Natural killer cell (primary cell): ENCODE measurements at regions not wholly inside any gene's neighbourhood (a gene's known extent, or its start where the extent isn't known, plus 50 kb on each side); places are given as distances from the start of the nearest gene placed in this dataset.

Source experiments
- ATAC-seq, 3 donors: fragments of 150-1000 bp in 2 of 3; fragments of 200-7000 bp in 1 of 3; cut with Tn5 transposase; 1 replicate in 1 of 3; 2 replicates in 2 of 3; pipeline ENCODE4 v1.10.0; 2021; ENCODE audit warnings: mild to moderate bottlenecking in 2 of 3, moderate library complexity in 2 of 3
- DNase-seq, 2 donors: peaks; one replicate each; pipeline versions ENCODE4 v3.0.0 to v3.0.0-alpha.2; 2013 to 2021; ENCODE audit warnings: mixed read lengths in 1 of 2
- H3K27ac ChIP-seq: one replicate; pipeline ENCODE4 v1.5.1; 2013; ENCODE audit warnings: mild to moderate bottlenecking, low read length
- H3K27me3 ChIP-seq: one replicate; pipeline ENCODE4 v1.6.1; 2013; ENCODE audit warnings: low read length; ENCODE audit not compliant: control insufficient read depth, insufficient read depth
- H3K36me3 ChIP-seq: one replicate; pipeline ENCODE4 v1.6.1; 2013; ENCODE audit warnings: low read length; ENCODE audit not compliant: control insufficient read depth, insufficient read depth
- H3K4me1 ChIP-seq: one replicate; pipeline ENCODE4 v1.6.1; 2013; ENCODE audit warnings: low read length; ENCODE audit not compliant: control insufficient read depth, insufficient read depth
- H3K4me3 ChIP-seq: one replicate; pipeline ENCODE4 v1.5.1; 2013; ENCODE audit warnings: low read length
- H3K9me3 ChIP-seq: one replicate; pipeline ENCODE4 v1.6.1; 2013; ENCODE audit warnings: low read length; ENCODE audit not compliant: control insufficient read depth, insufficient read depth
- H3K27ac Mint-ChIP-seq, 2 donors: one replicate each; pipeline ENCODE4 v1.8.0; 2022; ENCODE audit warnings: mild to moderate bottlenecking in 2 of 2, mixed read lengths in 2 of 2, moderate library complexity in 1 of 2
- H3K27me3 Mint-ChIP-seq, 2 donors: one replicate each; pipeline ENCODE4 v1.8.0; 2022; ENCODE audit warnings: low read depth in 2 of 2, mixed read lengths in 2 of 2
- H3K36me3 Mint-ChIP-seq: one replicate; pipeline ENCODE4 v1.8.0; 2022; ENCODE audit warnings: mixed read lengths
- H3K4me1 Mint-ChIP-seq, 2 donors: one replicate each; pipeline ENCODE4 v1.8.0; 2022; ENCODE audit warnings: mixed read lengths in 2 of 2
- H3K4me3 Mint-ChIP-seq: one replicate; pipeline ENCODE4 v1.8.0; 2022; ENCODE audit warnings: mild to moderate bottlenecking, moderate library complexity, mixed read lengths
- H3K9me3 Mint-ChIP-seq, 2 donors: one replicate each; pipeline ENCODE4 v1.8.0; 2022; ENCODE audit warnings: mixed read lengths in 2 of 2
- CTCF ChIP-seq: fragments of 200-600 bp; IDR thresholded peaks from one replicate; pipeline ENCODE4 v1.8.0; 2022; ENCODE audit warnings: antibody characterized with exemption
- WGBS: methylation state at CpG from one replicate; pipeline ENCODE4 v1.1.7; 2013; ENCODE audit warnings: missing lambda C conversion rate; ENCODE audit not compliant: insufficient coverage; 5-methylcytosine and 5-hydroxymethylcytosine counted together
- intact Hi-C: fragments of 100-400 bp; cut with micrococcal nuclease; formaldehyde crosslinking; loops from one replicate; pipeline ENCODE4 v1.14.2; 2022

GRCh38 chr2:217398101-217398500, 538.2 kb upstream of the TNP1 start:
- no peaks in the 10 kb centered on the region for H3K36me3 ChIP-seq
- Mint-ChIP-seq H3K9me3 (peaks cover 0 to 1% of the 10 kb centered on the region in 2 donors), H3K4me1 (peaks cover 9 to 10% of the 10 kb centered on the region in 2 donors), H3K27ac (peak overlapping the region in 1 of 2 donors; percentile 77), H3K4me3 (no peak overlapping the region), H3K27me3 (peaks cover 0 to 2% of the 10 kb centered on the region in 2 donors), H3K36me3 (no peaks in the 10 kb centered on the region)
- no peak for TF ChIP-seq CTCF
- intact Hi-C loops: no loop called here
- H3K27me3 ChIP-seq: no peaks in the 10 kb centered on the region
- no peak for DNase-seq
- no peak overlapping the region for H3K27ac ChIP-seq
- H3K4me1 ChIP-seq: peaks cover 7% of the 10 kb centered on the region
- H3K4me3 ChIP-seq: no peak overlapping the region
- WGBS: 97% methylated on average over 7 of the region's 7 CpGs
- H3K9me3 ChIP-seq: no peaks in the 10 kb centered on the region
- ATAC-seq: no peak

- intact Hi-C loops: no loop called here
- H3K9me3 ChIP-seq: peaks cover 1% of the 10 kb centered on the region
- no peaks in the 10 kb centered on the region for H3K36me3 Mint-ChIP-seq
- peaks cover 7% of the 10 kb centered on the region for H3K4me1 ChIP-seq
- peaks cover 9 to 10% of the 10 kb centered on the region in 2 donors for H3K4me1 Mint-ChIP-seq
- no peaks in the 10 kb centered on the region for H3K36me3 ChIP-seq
- DNase-seq (no peak), ATAC-seq (no peak)
- H3K27me3 Mint-ChIP-seq: peaks cover 0 to 4% of the 10 kb centered on the region in 2 donors
- no peak overlapping the region for H3K4me3 ChIP-seq
- WGBS: 75% methylated on average over 2 of the region's 2 CpGs
- H3K27me3 ChIP-seq: no peaks in the 10 kb centered on the region
- H3K9me3 Mint-ChIP-seq: peaks cover 0 to 3% of the 10 kb centered on the region in 2 donors
- no peak overlapping the region for H3K27ac ChIP-seq
- H3K4me3 Mint-ChIP-seq: no peak overlapping the region
- TF ChIP-seq CTCF: no peak
- H3K27ac Mint-ChIP-seq: no peak overlapping the region
These were observed 536.7 kb upstream of the TNP1 start for GRCh38 chr2:217396586-217396985.

- no peak for TF ChIP-seq CTCF
- 89% methylated on average over 2 of the region's 2 CpGs for WGBS
- H3K27ac Mint-ChIP-seq: no peak overlapping the region
- H3K36me3 ChIP-seq: no peaks in the 10 kb centered on the region
- intact Hi-C loops: no loop called here
- H3K4me3 Mint-ChIP-seq: no peak overlapping the region
- H3K27me3 ChIP-seq: no peaks in the 10 kb centered on the region
- H3K36me3 Mint-ChIP-seq: no peaks in the 10 kb centered on the region
- no peak overlapping the region for H3K27ac ChIP-seq
- H3K27me3 Mint-ChIP-seq: peaks cover 0 to 4% of the 10 kb centered on the region in 2 donors
- no peak overlapping the region for H3K4me3 ChIP-seq
- peaks cover 9 to 10% of the 10 kb centered on the region in 2 donors for H3K4me1 Mint-ChIP-seq
- H3K9me3 Mint-ChIP-seq: peaks cover 0 to 5% of the 10 kb centered on the region in 2 donors
- peaks cover 7% of the 10 kb centered on the region for H3K4me1 ChIP-seq
- H3K9me3 ChIP-seq: peaks cover 4% of the 10 kb centered on the region
- DNase-seq (no peak), ATAC-seq (no peak)
These were observed 536.3 kb upstream of the TNP1 start for GRCh38 chr2:217396165-217396564.
